Upper lobe of right lung (tissue), 1 donor: ENCODE measurements at regions not wholly inside any gene's neighbourhood (a gene's known extent, or its start where the extent isn't known, plus 50 kb on each side); places are given as distances from the start of the nearest gene placed in this dataset.

Experiments used
- ATAC-seq: fragments of 200-7000 bp; cut with Tn5 transposase; one replicate; pipeline ENCODE4 v1.9.1; 2020; ENCODE audit warnings: mild to moderate bottlenecking, moderate library complexity
- DNase-seq: peaks from one replicate; pipeline ENCODE4 v3.0.0-alpha.2; 2020
- H3K27ac ChIP-seq: fragments of 200-600 bp; one replicate; pipeline ENCODE4 v1.8.0; 2022
- H3K27me3 ChIP-seq: fragments of 200-600 bp; one replicate; pipeline ENCODE4 v1.8.0; 2022; ENCODE audit warnings: mild to moderate bottlenecking
- H3K36me3 ChIP-seq: fragments of 200-600 bp; one replicate; pipeline ENCODE4 v1.8.0; 2022
- H3K4me1 ChIP-seq: fragments of 200-600 bp; one replicate; pipeline ENCODE4 v1.8.0; 2022
- H3K4me3 ChIP-seq: fragments of 200-600 bp; one replicate; pipeline ENCODE4 v1.8.0; 2022; ENCODE audit warnings: mild to moderate bottlenecking
- H3K9me3 ChIP-seq: fragments of 200-600 bp; one replicate; pipeline ENCODE4 v1.8.0; 2022
- intact Hi-C: fragments of 100-400 bp; cut with DNase I; formaldehyde crosslinking; loops from one replicate; pipeline ENCODE4 v1.11.0; 2022
- TF ChIP-seq, protein P1 (sequence below): fragments of 200-600 bp; IDR thresholded peaks from one replicate; pipeline ENCODE4 v1.8.0; 2022; ENCODE audit warnings: antibody characterized with exemption
- donor health status: DM: no; HTN: yes; CAD: no; lungs with severe emphysema.

GRCh38 chr4:26081795-26082498 lies 167.9 kb downstream of the SMIM20 start:
- Histone ChIP-seq H3K36me3 (no peaks in the 10 kb centered on the region), H3K4me1 (peaks cover 10% of the 10 kb centered on the region), H3K27ac (no peak overlapping the region), H3K27me3 (no peaks in the 10 kb centered on the region), H3K4me3 (no peak overlapping the region), H3K9me3 (no peaks in the 10 kb centered on the region)
- DNase-seq, result no peak
- intact Hi-C loops, result no loop called here
- peak; percentile 81 for ATAC-seq
- TF ChIP-seq, protein P1, sequence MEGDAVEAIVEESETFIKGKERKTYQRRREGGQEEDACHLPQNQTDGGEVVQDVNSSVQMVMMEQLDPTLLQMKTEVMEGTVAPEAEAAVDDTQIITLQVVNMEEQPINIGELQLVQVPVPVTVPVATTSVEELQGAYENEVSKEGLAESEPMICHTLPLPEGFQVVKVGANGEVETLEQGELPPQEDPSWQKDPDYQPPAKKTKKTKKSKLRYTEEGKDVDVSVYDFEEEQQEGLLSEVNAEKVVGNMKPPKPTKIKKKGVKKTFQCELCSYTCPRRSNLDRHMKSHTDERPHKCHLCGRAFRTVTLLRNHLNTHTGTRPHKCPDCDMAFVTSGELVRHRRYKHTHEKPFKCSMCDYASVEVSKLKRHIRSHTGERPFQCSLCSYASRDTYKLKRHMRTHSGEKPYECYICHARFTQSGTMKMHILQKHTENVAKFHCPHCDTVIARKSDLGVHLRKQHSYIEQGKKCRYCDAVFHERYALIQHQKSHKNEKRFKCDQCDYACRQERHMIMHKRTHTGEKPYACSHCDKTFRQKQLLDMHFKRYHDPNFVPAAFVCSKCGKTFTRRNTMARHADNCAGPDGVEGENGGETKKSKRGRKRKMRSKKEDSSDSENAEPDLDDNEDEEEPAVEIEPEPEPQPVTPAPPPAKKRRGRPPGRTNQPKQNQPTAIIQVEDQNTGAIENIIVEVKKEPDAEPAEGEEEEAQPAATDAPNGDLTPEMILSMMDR, result peak; percentile 71

- no peaks in the 10 kb centered on the region for H3K9me3 ChIP-seq
- peaks cover 10% of the 10 kb centered on the region for H3K4me1 ChIP-seq
- no peak overlapping the region for H3K27ac ChIP-seq
- H3K4me3 ChIP-seq, result no peak overlapping the region
- intact Hi-C loops, result no loop called here
- H3K27me3 ChIP-seq, result no peaks in the 10 kb centered on the region
- DNase-seq (no peak), ATAC-seq (no peak)
- no peaks in the 10 kb centered on the region for H3K36me3 ChIP-seq
- TF ChIP-seq, protein P1, result no peak
These were observed 168.5 kb downstream of the SMIM20 start for GRCh38 chr4:26082565-26082964.

- DNase-seq (no peak), ATAC-seq (peak; percentile 40)
- TF ChIP-seq, protein P1, result no peak
- Histone ChIP-seq H3K36me3 (no peaks in the 10 kb centered on the region), H3K9me3 (no peaks in the 10 kb centered on the region), H3K27me3 (no peaks in the 10 kb centered on the region), H3K4me3 (no peak overlapping the region), H3K27ac (no peak overlapping the region), H3K4me1 (peaks cover 10% of the 10 kb centered on the region)
- intact Hi-C loops, result no loop called here
These were observed 170.0 kb downstream of the SMIM20 start for GRCh38 chr4:26083987-26084386.

DNA sequence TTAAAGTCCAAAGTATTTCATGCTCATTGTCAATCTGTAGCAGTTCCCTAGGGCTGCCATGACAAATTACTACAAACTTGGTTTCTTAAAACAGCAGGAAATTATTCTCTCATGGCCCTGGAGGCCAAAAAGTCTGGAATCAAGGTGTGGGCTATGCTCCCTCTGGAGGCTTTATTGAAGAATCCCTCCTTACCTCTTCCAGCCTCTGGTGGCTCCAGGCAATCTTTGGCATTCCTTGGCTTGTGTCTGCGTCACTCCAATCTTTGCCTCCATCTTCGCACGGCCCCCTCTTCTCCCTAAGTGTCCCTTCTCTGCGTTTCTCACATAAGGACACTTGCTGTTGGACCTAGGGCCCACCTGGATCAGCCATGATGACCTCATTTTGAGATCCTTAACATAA lies 170.4 kb downstream of the SMIM20 start:
- Histone ChIP-seq H3K4me1 (peaks cover 10% of the 10 kb centered on the region), H3K27ac (no peak overlapping the region), H3K9me3 (no peaks in the 10 kb centered on the region), H3K4me3 (no peak overlapping the region), H3K36me3 (no peaks in the 10 kb centered on the region), H3K27me3 (no peaks in the 10 kb centered on the region)
- ATAC-seq, result no peak
- TF ChIP-seq, protein P1, result no peak
- DNase-seq, result no peak
- intact Hi-C loops, result no loop called here

DNA sequence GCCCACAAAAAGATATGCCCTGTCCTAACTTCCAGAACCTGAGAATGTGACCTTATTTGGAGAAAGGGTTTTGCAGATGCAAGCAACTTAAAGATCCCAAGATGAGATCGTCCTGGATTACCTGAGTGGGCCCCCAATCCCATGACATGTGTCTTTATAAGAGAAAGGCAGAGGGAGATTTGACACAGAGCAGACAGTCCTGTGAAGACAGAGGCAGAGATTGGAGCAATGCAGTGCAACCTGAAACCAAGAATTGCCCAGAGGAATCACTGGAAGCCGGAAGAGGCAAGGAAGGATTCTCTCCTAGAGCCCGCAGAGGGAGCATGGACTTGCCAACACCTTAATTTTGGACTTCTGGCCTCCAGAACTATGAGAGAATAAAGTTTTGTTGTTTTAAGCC lies 171.5 kb downstream of the SMIM20 start:
- intact Hi-C loops, result no loop called here
- H3K4me3 ChIP-seq, result no peak overlapping the region

More for the DNA sequence above, 171.5 kb downstream of the SMIM20 start:
- TF ChIP-seq, protein P1, result no peak
- Histone ChIP-seq H3K9me3 (no peaks in the 10 kb centered on the region), H3K4me1 (peaks cover 10% of the 10 kb centered on the region), H3K27me3 (no peaks in the 10 kb centered on the region), H3K36me3 (no peaks in the 10 kb centered on the region), H3K27ac (no peak overlapping the region)
- ATAC-seq, result no peak
- DNase-seq, result no peak
